ENCODE measurements at regions not wholly inside any gene's neighbourhood (a gene's known extent, or its start where the extent isn't known, plus 50 kb on each side); places are given as distances from the start of the nearest gene placed in this dataset.

- TF ChIP-seq CTCF (IDR thresholded peaks at IDR 0.05 in 4 of 5, conservative IDR thresholded peaks at IDR 0.05 in 1 of 5) (no peak), POLR2A (IDR thresholded peaks at IDR 0.05) (no peak)
Observed at GRCh38 chr11:134971381-134971780, 559.3 kb upstream of the B3GAT1 start.
